ENCODE measurements at regions not wholly inside any gene's neighbourhood (a gene's known extent, or its start where the extent isn't known, plus 50 kb on each side); places are given as distances from the start of the nearest gene placed in this dataset.
A peak's percentile ranks its signal among the peaks of the same experiment; 100 is the strongest.

- H3K9me3 Mint-ChIP-seq = no peaks in the 10 kb centered on the region
- no peak overlapping the region for H3K27ac Mint-ChIP-seq
- CTCF ChIA-PET = no interaction called here
- H3K36me3 Mint-ChIP-seq (ENCODE audit: low read depth) = no peaks in the 10 kb centered on the region
- no peak overlapping the region for H3K4me3 Mint-ChIP-seq
- DNase-seq = no peak
- no peaks in the 10 kb centered on the region for H3K27me3 Mint-ChIP-seq (ENCODE audit: low read depth)
- no peaks in the 10 kb centered on the region for H3K4me1 Mint-ChIP-seq (ENCODE audit: low read depth)
- intact Hi-C loops (cut with micrococcal nuclease) = no loop called here
Measured at GRCh38 chr4:14221176-14221575, 593.7 kb upstream of the BOD1L1 start.

DNA sequence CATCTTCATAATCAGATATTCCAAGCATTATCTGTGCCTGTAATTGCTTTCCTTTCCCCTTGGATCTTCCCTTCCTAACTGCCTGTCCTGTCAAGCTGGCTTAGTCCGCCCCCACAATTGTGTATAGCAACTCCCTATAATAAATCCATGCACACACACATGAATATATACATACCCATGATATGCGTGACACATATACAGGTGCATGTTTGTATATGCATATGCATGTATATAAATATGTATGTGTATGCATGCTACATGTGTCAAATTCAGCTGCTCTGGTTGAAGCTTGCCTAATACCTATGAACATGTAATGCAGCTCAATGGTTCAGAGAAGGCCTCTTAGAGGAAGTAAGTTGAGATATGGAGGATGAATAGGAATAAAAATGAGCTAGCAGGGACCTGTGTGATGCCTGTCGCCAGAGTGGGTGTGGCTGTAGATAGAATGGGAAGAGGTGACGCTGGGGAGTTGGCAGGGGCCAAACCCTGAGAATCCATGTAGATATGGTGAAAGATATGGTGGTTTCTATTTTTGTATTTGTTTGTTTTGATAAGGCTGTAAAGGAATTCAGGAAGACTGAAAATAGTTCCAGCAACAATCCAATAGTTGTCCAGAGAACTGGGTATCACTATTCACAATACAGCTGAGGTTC is 595.0 kb upstream of the BOD1L1 start:
- H3K27ac Mint-ChIP-seq = no peak overlapping the region
- DNase-seq = no peak
- H3K4me1 Mint-ChIP-seq (ENCODE audit: low read depth) = no peaks in the 10 kb centered on the region
- CTCF ChIA-PET = no interaction called here
- no peaks in the 10 kb centered on the region for H3K27me3 Mint-ChIP-seq (ENCODE audit: low read depth)
- H3K9me3 Mint-ChIP-seq = no peaks in the 10 kb centered on the region
- no peaks in the 10 kb centered on the region for H3K36me3 Mint-ChIP-seq (ENCODE audit: low read depth)
- intact Hi-C loops (cut with micrococcal nuclease) = no loop called here
- no peak overlapping the region for H3K4me3 Mint-ChIP-seq

DNA sequence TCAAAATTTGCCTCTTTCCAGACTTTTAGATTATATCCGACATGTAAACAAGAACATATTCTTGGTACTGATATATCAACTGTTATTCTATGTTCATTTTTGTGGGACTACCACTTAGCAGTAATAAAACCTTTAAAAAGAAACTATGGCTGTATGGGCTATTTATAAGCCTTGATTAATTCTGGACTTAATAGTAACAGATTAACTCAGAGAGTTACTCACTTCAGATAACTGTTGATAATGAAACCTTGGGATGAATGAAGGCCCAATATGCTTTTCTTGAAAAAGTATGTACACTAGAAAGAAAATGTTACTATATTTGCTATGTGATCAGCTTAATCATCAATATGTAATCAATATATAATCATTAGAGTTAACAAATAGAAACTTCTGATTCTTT is 595.9 kb upstream of the BOD1L1 start:
- no peak overlapping the region for H3K4me3 Mint-ChIP-seq
- H3K4me1 Mint-ChIP-seq (ENCODE audit: low read depth) = no peaks in the 10 kb centered on the region
- CTCF ChIA-PET = no interaction called here
- H3K27ac Mint-ChIP-seq = no peak overlapping the region
- H3K27me3 Mint-ChIP-seq (ENCODE audit: low read depth) = no peaks in the 10 kb centered on the region
- DNase-seq = no peak
- H3K36me3 Mint-ChIP-seq (ENCODE audit: low read depth) = no peaks in the 10 kb centered on the region
- intact Hi-C loops (cut with micrococcal nuclease) = no loop called here
- no peaks in the 10 kb centered on the region for H3K9me3 Mint-ChIP-seq

DNA sequence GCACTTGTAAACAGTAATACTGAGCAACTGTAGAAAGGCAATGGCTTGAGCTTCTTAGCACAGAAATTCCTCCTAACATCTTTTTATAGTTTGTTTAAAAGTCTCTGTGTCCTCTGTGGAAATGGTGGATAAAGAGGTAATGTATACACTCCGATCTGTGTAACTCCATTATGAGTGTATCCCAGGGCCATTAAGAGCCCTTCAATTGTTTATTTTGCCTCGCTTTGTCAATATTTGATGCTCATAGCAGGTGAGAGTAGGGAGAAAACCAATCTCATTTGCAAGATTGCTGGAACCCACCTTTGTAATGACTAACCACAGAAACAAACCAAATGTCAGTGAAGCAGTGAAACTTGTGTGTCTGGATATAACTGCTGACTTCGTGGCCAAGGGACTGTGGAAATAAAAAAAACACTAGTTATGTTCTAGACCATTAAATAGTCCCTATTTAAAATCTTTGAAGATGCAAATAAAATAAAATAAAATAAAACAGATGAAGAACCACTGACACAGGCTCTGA is 598.2 kb upstream of the BOD1L1 start:
- no peak for DNase-seq
- Mint-ChIP-seq H3K27me3 (ENCODE audit: low read depth) (no peaks in the 10 kb centered on the region), H3K4me1 (ENCODE audit: low read depth) (no peaks in the 10 kb centered on the region), H3K4me3 (no peak overlapping the region), H3K9me3 (no peaks in the 10 kb centered on the region), H3K36me3 (ENCODE audit: low read depth) (no peaks in the 10 kb centered on the region), H3K27ac (no peak overlapping the region)
- intact Hi-C loops (cut with micrococcal nuclease) = no loop called here
- CTCF ChIA-PET = no interaction called here

DNA sequence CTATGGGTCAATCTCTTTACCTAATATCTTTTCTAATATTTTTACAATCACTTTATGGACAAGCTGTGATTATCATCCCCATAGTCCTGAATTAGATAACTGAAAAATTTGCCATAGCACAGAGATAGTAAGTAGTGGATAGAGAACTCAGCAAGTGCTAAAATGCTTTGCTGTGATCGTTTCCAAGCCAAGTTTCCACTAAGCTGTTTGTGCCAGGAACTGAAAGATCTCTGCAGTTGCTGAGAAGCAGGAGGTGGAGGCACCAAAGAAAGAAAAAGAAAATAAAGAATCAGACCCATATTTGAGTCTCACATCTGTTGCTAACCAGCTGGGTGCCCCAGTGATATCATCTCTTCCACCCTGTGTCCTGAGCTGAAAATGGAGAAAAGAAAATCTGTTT is 605.6 kb upstream of the BOD1L1 start:
- CTCF ChIA-PET = interaction anchor here (0.6 kb wide), 1 partner anchor 12 kb away, joined by 3 read pairs; no protein-coding TSS in a partner anchor
- no peaks in the 10 kb centered on the region for H3K9me3 Mint-ChIP-seq
- intact Hi-C loops (cut with micrococcal nuclease) = no loop called here
- DNase-seq = no peak
- H3K27me3 Mint-ChIP-seq (ENCODE audit: low read depth) = peaks cover 18% of the 10 kb centered on the region
- H3K4me1 Mint-ChIP-seq (ENCODE audit: low read depth) = no peaks in the 10 kb centered on the region
- no peaks in the 10 kb centered on the region for H3K36me3 Mint-ChIP-seq (ENCODE audit: low read depth)
- H3K4me3 Mint-ChIP-seq = no peak overlapping the region
- no peak overlapping the region for H3K27ac Mint-ChIP-seq

- CTCF ChIA-PET = no interaction called here
- H3K27ac Mint-ChIP-seq = no peak overlapping the region
- H3K4me1 Mint-ChIP-seq (ENCODE audit: low read depth) = no peaks in the 10 kb centered on the region
- peaks cover 19% of the 10 kb centered on the region for H3K27me3 Mint-ChIP-seq (ENCODE audit: low read depth)
- DNase-seq = no peak
- H3K9me3 Mint-ChIP-seq = no peaks in the 10 kb centered on the region
- no peak overlapping the region for H3K4me3 Mint-ChIP-seq
- no peaks in the 10 kb centered on the region for H3K36me3 Mint-ChIP-seq (ENCODE audit: low read depth)
- intact Hi-C loops (cut with micrococcal nuclease) = no loop called here
Measured at GRCh38 chr4:14234307-14234706, 606.8 kb upstream of the BOD1L1 start.

DNA sequence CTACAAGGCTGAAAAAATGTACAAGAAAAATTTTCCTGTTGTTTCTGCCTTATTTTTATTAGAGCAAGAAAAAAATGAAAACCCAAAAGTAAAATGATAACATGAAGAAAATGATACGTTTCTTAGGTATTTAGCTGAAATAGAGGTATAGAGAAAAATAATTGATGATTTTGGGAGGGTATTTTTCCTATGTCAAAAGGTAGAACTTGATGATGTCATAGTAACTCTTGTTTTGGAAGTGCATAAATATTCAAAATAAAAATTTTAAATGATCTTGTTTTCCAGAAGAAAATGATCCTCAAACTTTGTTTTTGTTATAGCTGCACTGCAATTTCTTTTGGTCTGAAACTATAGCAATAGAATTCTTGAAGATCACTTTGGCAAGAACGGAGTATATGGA is 608.8 kb upstream of the BOD1L1 start:
- Mint-ChIP-seq H3K27me3 (ENCODE audit: low read depth) (peaks cover 19% of the 10 kb centered on the region), H3K36me3 (ENCODE audit: low read depth) (no peaks in the 10 kb centered on the region), H3K4me3 (no peak overlapping the region), H3K27ac (no peak overlapping the region), H3K4me1 (ENCODE audit: low read depth) (no peaks in the 10 kb centered on the region), H3K9me3 (no peaks in the 10 kb centered on the region)
- DNase-seq = no peak
- intact Hi-C loops (cut with micrococcal nuclease) = no loop called here
- CTCF ChIA-PET = no interaction called here

DNA sequence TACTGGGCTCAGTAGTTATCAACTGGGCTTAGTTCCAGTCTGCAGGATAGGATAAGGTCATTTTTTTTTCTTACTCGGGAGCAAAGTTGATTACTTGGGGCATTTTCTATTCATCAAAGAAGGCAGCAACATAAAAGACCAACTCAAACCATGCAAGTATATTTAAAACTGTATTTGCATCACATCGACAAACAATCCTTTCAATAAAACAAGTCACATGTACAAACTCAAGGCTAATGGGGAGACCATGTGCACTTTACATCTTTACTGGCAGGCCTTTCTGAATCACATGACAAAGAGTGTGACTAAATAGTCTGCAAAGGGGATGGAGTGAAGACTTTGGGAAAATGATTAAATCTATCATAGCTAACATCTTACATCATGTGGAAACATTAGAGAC is 610.4 kb upstream of the BOD1L1 start:
- no peak for DNase-seq
- no peaks in the 10 kb centered on the region for H3K9me3 Mint-ChIP-seq
- no peak overlapping the region for H3K4me3 Mint-ChIP-seq
- no peaks in the 10 kb centered on the region for H3K36me3 Mint-ChIP-seq (ENCODE audit: low read depth)
- H3K27me3 Mint-ChIP-seq (ENCODE audit: low read depth) = peaks cover 17% of the 10 kb centered on the region
- intact Hi-C loops (cut with micrococcal nuclease) = no loop called here
- H3K4me1 Mint-ChIP-seq (ENCODE audit: low read depth) = no peaks in the 10 kb centered on the region
- no peak overlapping the region for H3K27ac Mint-ChIP-seq
- CTCF ChIA-PET = no interaction called here

- intact Hi-C loops (cut with micrococcal nuclease) = no loop called here
- Mint-ChIP-seq H3K4me1 (ENCODE audit: low read depth) (no peaks in the 10 kb centered on the region), H3K9me3 (no peaks in the 10 kb centered on the region), H3K27me3 (ENCODE audit: low read depth) (peaks cover 6% of the 10 kb centered on the region), H3K4me3 (no peak overlapping the region), H3K36me3 (ENCODE audit: low read depth) (no peaks in the 10 kb centered on the region), H3K27ac (no peak overlapping the region)
- DNase-seq = no peak
- CTCF ChIA-PET = no interaction called here
Measured at GRCh38 chr4:14241574-14241973, 614.0 kb upstream of the BOD1L1 start.

- H3K4me1 Mint-ChIP-seq (ENCODE audit: low read depth) = no peaks in the 10 kb centered on the region
- H3K4me3 Mint-ChIP-seq = no peak overlapping the region
- H3K9me3 Mint-ChIP-seq = no peaks in the 10 kb centered on the region
- H3K36me3 Mint-ChIP-seq (ENCODE audit: low read depth) = no peaks in the 10 kb centered on the region
- intact Hi-C loops (cut with micrococcal nuclease) = no loop called here
- peaks cover 5% of the 10 kb centered on the region for H3K27me3 Mint-ChIP-seq (ENCODE audit: low read depth)
- CTCF ChIA-PET = no interaction called here
- DNase-seq = no peak
- H3K27ac Mint-ChIP-seq = no peak overlapping the region
Measured at GRCh38 chr4:14247767-14248166, 620.2 kb upstream of the BOD1L1 start.

DNA sequence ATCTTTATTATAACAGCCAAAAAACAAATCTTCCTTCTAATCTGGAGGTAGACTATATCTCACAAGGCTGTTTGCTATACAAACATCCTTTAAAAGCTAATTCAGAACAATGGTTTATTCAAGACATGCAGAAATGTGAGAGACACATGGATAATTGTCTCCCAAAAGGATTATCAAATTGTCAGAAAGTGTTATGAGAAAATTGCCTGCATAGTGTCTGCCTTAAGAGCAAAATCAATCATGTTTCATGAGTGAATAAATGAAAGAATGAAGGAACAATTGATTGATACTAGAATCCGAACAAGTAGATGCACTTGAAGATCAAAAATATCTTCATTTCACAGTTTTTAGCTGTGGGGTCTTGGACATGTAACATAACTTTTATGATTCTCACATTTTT is 621.7 kb upstream of the BOD1L1 start:
- CTCF ChIA-PET = no interaction called here
- Mint-ChIP-seq H3K36me3 (ENCODE audit: low read depth) (no peaks in the 10 kb centered on the region), H3K27me3 (ENCODE audit: low read depth) (peaks cover 2% of the 10 kb centered on the region), H3K27ac (no peak overlapping the region), H3K4me3 (no peak overlapping the region), H3K9me3 (no peaks in the 10 kb centered on the region), H3K4me1 (ENCODE audit: low read depth) (no peaks in the 10 kb centered on the region)
- intact Hi-C loops (cut with micrococcal nuclease) = no loop called here
- no peak for DNase-seq

DNA sequence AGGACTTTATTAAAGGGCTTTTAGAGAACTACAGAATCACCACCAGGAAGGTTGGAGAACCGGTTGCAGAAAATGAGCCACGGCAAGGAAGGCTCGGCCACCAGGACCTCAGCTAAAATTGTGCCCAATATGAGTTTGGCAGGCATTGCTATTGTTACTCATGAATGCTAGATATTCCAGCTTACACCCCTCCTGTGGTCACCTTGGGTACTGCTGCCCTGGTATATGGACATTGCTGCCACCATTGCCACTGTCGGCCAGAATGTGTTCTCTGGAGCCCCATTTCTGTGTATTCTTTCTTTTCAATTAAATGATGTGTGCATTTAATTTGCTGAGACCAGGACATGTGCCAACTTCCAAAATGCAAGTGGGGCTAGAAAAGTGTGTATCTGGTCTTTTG is 626.7 kb upstream of the BOD1L1 start:
- intact Hi-C loops (cut with micrococcal nuclease) = loop anchor here (10.0 kb wide), 1 partner anchor 599 kb away; no protein-coding TSS in a partner anchor
- Mint-ChIP-seq H3K4me3 (no peak overlapping the region), H3K27me3 (ENCODE audit: low read depth) (no peaks in the 10 kb centered on the region), H3K27ac (no peak overlapping the region), H3K4me1 (ENCODE audit: low read depth) (no peaks in the 10 kb centered on the region), H3K9me3 (no peaks in the 10 kb centered on the region), H3K36me3 (ENCODE audit: low read depth) (no peaks in the 10 kb centered on the region)
- DNase-seq = peak; percentile 25
- CTCF ChIA-PET = no interaction called here

- intact Hi-C loops (cut with micrococcal nuclease) = loop anchor here (10.0 kb wide), 1 partner anchor 600 kb away; no protein-coding TSS in a partner anchor
- no peaks in the 10 kb centered on the region for H3K4me1 Mint-ChIP-seq (ENCODE audit: low read depth)
Measured at GRCh38 chr4:14254926-14255325, 627.4 kb upstream of the BOD1L1 start.

More at GRCh38 chr4:14254926-14255325, 627.4 kb upstream of the BOD1L1 start:
- Mint-ChIP-seq H3K9me3 (no peaks in the 10 kb centered on the region), H3K36me3 (ENCODE audit: low read depth) (no peaks in the 10 kb centered on the region), H3K4me3 (no peak overlapping the region), H3K27ac (no peak overlapping the region), H3K27me3 (ENCODE audit: low read depth) (no peaks in the 10 kb centered on the region)
- CTCF ChIA-PET = interaction anchor here (0.7 kb wide), 1 partner anchor 435 kb away, joined by 4 read pairs; no protein-coding TSS in a partner anchor
- DNase-seq = no peak
